ENCODE measurements at regions not wholly inside any gene's neighbourhood (a gene's known extent, or its start where the extent isn't known, plus 50 kb on each side); places are given as distances from the start of the nearest gene placed in this dataset.

GRCh38 chr12:42819846-42820245 lies 230.3 kb upstream of the PRICKLE1 start:
- no peaks in the 10 kb centered on the region for H3K36me3 ChIP-seq
- intact Hi-C loops (cut with DNase I), result no loop called here
- no peak overlapping the region for H3K27ac ChIP-seq
- no peaks in the 10 kb centered on the region for H3K9me3 ChIP-seq
- no peaks in the 10 kb centered on the region for H3K4me1 ChIP-seq
- H3K4me3 ChIP-seq, result no peak overlapping the region
- TF ChIP-seq CTCF (IDR thresholded peaks at IDR 0.05), result no peak
- WGBS, 2 donors, result 56 to 57% methylated on average over 6 of the region's 6 CpGs
- no peak for ATAC-seq
- DNase-seq, result no peak
- FAIRE-seq, result no peak
- no peaks in the 10 kb centered on the region for H3K27me3 ChIP-seq

GRCh38 chr12:42815068-42815467 lies 225.5 kb upstream of the PRICKLE1 start:
- WGBS, 2 donors, result 37 to 47% methylated on average over 2 of the region's 2 CpGs
- Histone ChIP-seq H3K27me3 (no peaks in the 10 kb centered on the region), H3K36me3 (no peaks in the 10 kb centered on the region), H3K27ac (no peak overlapping the region), H3K4me1 (no peaks in the 10 kb centered on the region), H3K9me3 (no peaks in the 10 kb centered on the region), H3K4me3 (no peak overlapping the region)
- no peak for DNase-seq
- intact Hi-C loops (cut with DNase I), result no loop called here
- no peak for ATAC-seq
- TF ChIP-seq CTCF (IDR thresholded peaks at IDR 0.05), result no peak
- no peak for FAIRE-seq

GRCh38 chr12:42812871-42813270 lies 223.3 kb upstream of the PRICKLE1 start:
- Histone ChIP-seq H3K4me1 (no peaks in the 10 kb centered on the region), H3K27me3 (no peaks in the 10 kb centered on the region), H3K27ac (no peak overlapping the region), H3K36me3 (no peaks in the 10 kb centered on the region), H3K4me3 (no peak overlapping the region), H3K9me3 (no peaks in the 10 kb centered on the region)
- no peak for TF ChIP-seq CTCF (IDR thresholded peaks at IDR 0.05)
- intact Hi-C loops (cut with DNase I), result no loop called here
- WGBS, 2 donors, result 82 to 86% methylated on average over 3 of the region's 3 CpGs
- DNase-seq, result no peak
- FAIRE-seq, result no peak
- no peak for ATAC-seq

GRCh38 chr12:42812086-42812485 lies 222.5 kb upstream of the PRICKLE1 start:
- FAIRE-seq (no peak), DNase-seq (no peak), ATAC-seq (no peak)
- Histone ChIP-seq H3K4me3 (no peak overlapping the region), H3K9me3 (no peaks in the 10 kb centered on the region), H3K27me3 (no peaks in the 10 kb centered on the region), H3K4me1 (no peaks in the 10 kb centered on the region), H3K27ac (no peak overlapping the region), H3K36me3 (no peaks in the 10 kb centered on the region)
- no peak for TF ChIP-seq CTCF (IDR thresholded peaks at IDR 0.05)
- intact Hi-C loops (cut with DNase I), result no loop called here

- FAIRE-seq, result no peak
- no peak for DNase-seq
- intact Hi-C loops (cut with DNase I), result no loop called here
- no peak for ATAC-seq
- Histone ChIP-seq H3K9me3 (no peaks in the 10 kb centered on the region), H3K4me3 (no peak overlapping the region), H3K4me1 (no peaks in the 10 kb centered on the region), H3K36me3 (no peaks in the 10 kb centered on the region), H3K27ac (no peak overlapping the region), H3K27me3 (no peaks in the 10 kb centered on the region)
- 39 to 50% methylated on average over 3 of the region's 3 CpGs for WGBS, 2 donors
- no peak for TF ChIP-seq CTCF (IDR thresholded peaks at IDR 0.05)
Measured at GRCh38 chr12:42810006-42810405, 220.5 kb upstream of the PRICKLE1 start.
